ENCODE measurements at regions not wholly inside any gene's neighbourhood (a gene's known extent, or its start where the extent isn't known, plus 50 kb on each side); places are given as distances from the start of the nearest gene placed in this dataset.
"Not testable (repeated sequence)": the region's sequence is repeated elsewhere in the genome, so short reads cannot be mapped to it uniquely, and the experiment has no call there.

DNA sequence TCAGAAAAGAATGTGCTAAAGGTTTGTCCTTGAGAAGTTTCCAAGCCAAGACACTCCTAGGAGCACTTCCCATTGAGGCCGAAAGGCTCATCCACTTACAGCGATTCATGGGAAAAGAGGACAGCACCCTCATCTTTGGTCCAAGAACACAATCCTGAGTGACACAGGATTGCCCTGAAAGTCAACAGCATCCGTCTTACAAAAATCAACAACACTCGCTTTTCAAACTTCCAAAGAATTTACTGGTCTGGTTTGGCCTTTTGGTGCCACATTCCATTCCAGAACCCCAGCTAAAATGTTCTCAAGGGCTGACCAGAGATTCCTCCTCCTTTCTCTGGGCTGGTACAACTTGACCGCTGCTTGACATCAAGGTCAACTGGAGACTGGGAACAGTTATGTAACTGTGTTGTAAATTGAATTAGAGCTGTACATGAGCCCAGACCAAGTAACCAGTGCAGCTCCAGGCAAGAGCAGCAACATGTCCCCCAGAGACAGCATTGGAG, 415.8 kb upstream of the PIK3R1 start:
- DNase-seq (ENCODE audit: extremely low read depth, low read depth), result no peak
- TF ChIP-seq CTCF (IDR thresholded peaks at IDR 0.05; ENCODE audit: low read depth, low read length), result no peak

GRCh38 chr5:67798470-67798869, 417.1 kb upstream of the PIK3R1 start:
- not testable (repeated sequence) for DNase-seq (ENCODE audit: extremely low read depth, low read depth)

DNA sequence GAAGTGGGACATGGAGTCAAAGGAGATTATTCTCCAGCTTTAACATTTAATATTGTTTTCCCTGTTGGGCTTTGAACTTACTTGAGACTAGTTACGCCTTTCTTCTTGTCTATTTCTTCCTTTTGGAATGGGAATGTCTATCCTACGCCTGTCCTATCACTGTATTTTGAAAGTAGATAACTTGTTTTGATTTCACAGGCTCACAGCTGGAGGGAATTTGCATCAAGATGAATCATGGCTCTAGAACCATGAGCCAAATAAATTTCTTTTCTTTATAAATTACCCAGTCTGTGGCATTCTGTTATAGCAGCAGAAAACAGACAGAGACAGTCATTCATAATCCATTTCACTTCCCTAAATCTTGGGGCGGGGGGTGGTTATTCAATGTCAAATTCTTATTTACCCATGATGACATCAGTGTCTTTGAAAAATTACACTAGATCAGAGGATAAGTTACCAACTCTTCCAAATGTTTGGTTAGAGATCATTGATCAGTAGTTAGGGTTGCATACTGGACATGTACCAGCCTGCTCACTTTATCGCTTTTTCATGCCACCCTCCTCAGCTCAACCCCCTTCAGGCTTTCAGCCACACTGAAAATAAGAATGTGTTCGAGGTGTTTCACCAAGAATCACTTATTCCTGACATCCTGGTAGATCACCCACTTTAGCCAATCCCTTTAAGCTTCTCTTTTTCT, 419.6 kb upstream of the PIK3R1 start:
- TF ChIP-seq CTCF (IDR thresholded peaks at IDR 0.05; ENCODE audit: low read depth, low read length), result no peak
- DNase-seq (ENCODE audit: extremely low read depth, low read depth), result no peak

GRCh38 chr5:67793966-67794365, 421.6 kb upstream of the PIK3R1 start:
- DNase-seq (ENCODE audit: extremely low read depth, low read depth), result no peak
- no peak for TF ChIP-seq CTCF (IDR thresholded peaks at IDR 0.05; ENCODE audit: low read depth, low read length)

- no peak for DNase-seq (ENCODE audit: extremely low read depth, low read depth)
- TF ChIP-seq CTCF (IDR thresholded peaks at IDR 0.05; ENCODE audit: low read depth, low read length), result no peak
These were observed 422.1 kb upstream of the PIK3R1 start for GRCh38 chr5:67793418-67793817.

DNA sequence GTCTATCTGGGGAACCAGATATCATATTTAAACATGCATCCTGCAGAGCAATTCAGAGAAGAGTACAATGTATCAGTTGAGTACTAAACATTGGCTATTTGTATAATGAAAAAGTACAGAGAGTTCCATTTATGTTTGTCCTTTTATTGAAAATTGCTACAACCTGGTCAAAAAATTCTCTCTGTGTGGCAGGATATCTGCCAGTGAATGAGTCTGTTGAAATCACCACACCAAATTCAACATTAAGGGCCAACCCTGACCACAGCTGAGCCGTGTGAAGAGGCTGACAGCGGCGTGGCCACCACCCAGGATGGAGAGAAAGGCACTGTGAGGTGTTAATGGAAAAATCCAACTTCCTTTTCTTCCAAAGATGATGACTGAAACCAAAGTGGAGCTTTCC, 422.7 kb upstream of the PIK3R1 start:
- no peak for DNase-seq (ENCODE audit: extremely low read depth, low read depth)
- no peak for TF ChIP-seq CTCF (IDR thresholded peaks at IDR 0.05; ENCODE audit: low read depth, low read length)

GRCh38 chr5:67790390-67790789, 425.2 kb upstream of the PIK3R1 start:
- TF ChIP-seq CTCF (IDR thresholded peaks at IDR 0.05; ENCODE audit: low read depth, low read length), result no peak
- no peak for DNase-seq (ENCODE audit: extremely low read depth, low read depth)

GRCh38 chr5:67779893-67780623, 435.5 kb upstream of the PIK3R1 start:
- DNase-seq (ENCODE audit: extremely low read depth, low read depth), result not testable (repeated sequence)

Data from AG09319 (cell line).